AG04450 (cell line): ENCODE measurements at regions not wholly inside any gene's neighbourhood (a gene's known extent, or its start where the extent isn't known, plus 50 kb on each side); places are given as distances from the start of the nearest gene placed in this dataset.

Experiments
- CTCF ChIA-PET: fragments of 300-600, 350-600 bp; formaldehyde crosslinking; extraction: SDS; loops from one replicate; lab custom pipeline; 2022; ENCODE audit warnings: antibody characterized with exemption, inconsistent platforms; lab: Charles Lee
- POLR2A ChIA-PET: fragments of 350-600 bp; formaldehyde crosslinking; extraction: SDS; loops from one replicate; lab custom pipeline; 2021; ENCODE audit warnings: antibody characterized with exemption, inconsistent platforms; lab: Yijun Ruan, JAX
- DNase-seq: peaks from one replicate; pipeline ENCODE4 v3.0.0-alpha.2; 2011; ENCODE audit warnings: low read depth, low spot score
- H3K27ac ChIP-seq: one replicate; pipeline ENCODE4 v1.5.1; 2012; ENCODE audit warnings: low read depth, low read length, control low read depth
- H3K27me3 ChIP-seq: one replicate; pipeline ENCODE4 v1.6.0; 2012; ENCODE audit warnings: low read length; ENCODE audit not compliant: control insufficient read depth, insufficient read depth
- H3K4me3 ChIP-seq: 2 replicates; pipeline ENCODE4 v1.5.1; 2011; ENCODE audit warnings: mild to moderate bottlenecking, low read depth, low read length, control low read depth
- H3K9me3 ChIP-seq: 2 replicates; pipeline ENCODE4 v1.5.1; 2012; ENCODE audit warnings: low read length; ENCODE audit not compliant: control insufficient read depth, insufficient read depth
- CTCF ChIP-seq: IDR thresholded peaks from 2 replicates; pipeline ENCODE4 v1.5.1; 2011; ENCODE audit warnings: low read depth, low read length, control low read depth, inconsistent platforms

GRCh38 chr20:20897922-20898321 is 185.5 kb upstream of the RALGAPA2 start:
- no peak for DNase-seq
- ChIA-PET POLR2A (no interaction called here), CTCF (no interaction called here)

DNA sequence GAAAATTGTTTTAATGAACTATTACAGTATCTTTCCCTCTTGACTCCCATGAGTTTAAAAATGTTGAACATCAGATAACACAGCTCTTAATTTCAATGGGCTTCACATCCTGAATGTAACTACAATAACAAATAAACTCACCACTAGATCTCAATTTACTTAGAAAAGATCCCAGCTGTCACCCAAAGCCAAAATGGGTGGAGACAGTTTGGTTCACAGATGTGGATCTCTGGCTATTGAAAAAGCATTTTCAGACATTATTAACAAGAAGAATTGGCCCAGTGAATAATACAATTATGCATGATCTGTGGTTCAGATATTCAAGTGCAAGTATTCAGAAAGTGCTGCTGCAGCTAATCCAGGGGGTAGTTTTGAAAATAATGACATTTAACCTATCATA is 184.7 kb upstream of the RALGAPA2 start:
- ChIA-PET CTCF (no interaction called here), POLR2A (no interaction called here)
- no peaks in the 10 kb centered on the region for H3K27me3 ChIP-seq
- H3K27ac ChIP-seq = no peak overlapping the region
- TF ChIP-seq CTCF = no peak
- peaks cover 19% of the 10 kb centered on the region for H3K9me3 ChIP-seq
- no peak overlapping the region for H3K4me3 ChIP-seq
- no peak for DNase-seq

More at GRCh38 chr20:20897922-20898321, 185.5 kb upstream of the RALGAPA2 start:
- TF ChIP-seq CTCF = no peak
- peaks cover 18% of the 10 kb centered on the region for H3K9me3 ChIP-seq
- H3K27me3 ChIP-seq = no peaks in the 10 kb centered on the region
- no peak overlapping the region for H3K4me3 ChIP-seq
- no peak overlapping the region for H3K27ac ChIP-seq

DNA sequence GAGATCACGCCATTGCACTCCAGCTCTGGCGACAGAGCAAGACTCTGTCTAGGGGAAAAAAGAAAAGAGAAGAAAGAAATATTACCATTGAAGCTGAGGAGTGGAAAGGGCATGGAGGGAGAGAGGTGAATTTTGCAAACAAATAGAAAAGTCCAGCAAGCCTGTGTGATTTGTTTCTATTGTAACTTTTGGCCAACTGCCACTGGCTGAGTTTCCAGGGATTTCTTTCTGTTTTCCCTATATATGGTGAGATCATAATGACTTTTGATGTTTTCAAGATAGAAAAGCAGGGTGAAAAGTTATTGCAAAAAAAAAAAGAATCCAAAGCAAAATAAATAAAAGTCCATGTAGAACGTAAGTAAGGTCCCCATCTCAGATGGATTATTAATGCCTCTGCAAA is 184.2 kb upstream of the RALGAPA2 start:
- ChIA-PET CTCF (no interaction called here), POLR2A (no interaction called here)
- no peaks in the 10 kb centered on the region for H3K27me3 ChIP-seq
- H3K9me3 ChIP-seq = peaks cover 22% of the 10 kb centered on the region
- no peak overlapping the region for H3K27ac ChIP-seq
- no peak for TF ChIP-seq CTCF
- DNase-seq = no peak
- H3K4me3 ChIP-seq = no peak overlapping the region

GRCh38 chr20:20895537-20895936 is 183.1 kb upstream of the RALGAPA2 start:
- H3K4me3 ChIP-seq = no peak overlapping the region
- ChIA-PET CTCF (no interaction called here), POLR2A (no interaction called here)
- DNase-seq = no peak
- H3K9me3 ChIP-seq = peaks cover 26% of the 10 kb centered on the region
- H3K27me3 ChIP-seq = no peaks in the 10 kb centered on the region
- H3K27ac ChIP-seq = no peak overlapping the region
- TF ChIP-seq CTCF = no peak

DNA sequence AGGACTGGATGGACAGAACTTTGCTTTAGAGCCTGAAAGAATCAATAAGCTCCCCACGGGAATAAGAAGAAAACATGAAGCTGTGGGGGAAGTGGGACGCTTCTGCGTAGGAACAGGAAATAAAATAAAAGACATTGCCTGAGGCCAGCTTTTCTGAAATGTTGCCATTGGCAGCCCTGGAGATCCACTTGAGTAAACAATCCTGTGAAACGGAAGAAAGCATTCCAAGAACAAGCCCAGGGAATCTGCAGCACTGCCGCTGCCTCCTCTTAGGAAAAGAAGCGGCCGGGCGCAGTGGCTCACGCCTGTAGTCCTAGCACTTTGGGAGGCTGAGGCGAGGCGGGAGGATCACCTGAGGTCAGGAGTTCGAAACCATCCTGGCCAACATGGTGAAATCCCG is 182.3 kb upstream of the RALGAPA2 start:
- Histone ChIP-seq H3K27me3 (no peaks in the 10 kb centered on the region), H3K9me3 (peaks cover 24% of the 10 kb centered on the region), H3K27ac (no peak overlapping the region), H3K4me3 (no peak overlapping the region)
- no peak for DNase-seq
- TF ChIP-seq CTCF = no peak
- ChIA-PET CTCF (no interaction called here), POLR2A (no interaction called here)
